OCI-LY1 (cell line): ENCODE measurements at regions not wholly inside any gene's neighbourhood (a gene's known extent, or its start where the extent isn't known, plus 50 kb on each side); places are given as distances from the start of the nearest gene placed in this dataset.

Experiments used
- CTCF ChIP-seq: fragments of 200-600 bp; sonication (generic), shearing (Covaris generic); IDR thresholded peaks from 2 replicates; pipeline ENCODE4 v1.5.1; 2017; ENCODE audit warnings: mild to moderate bottlenecking, antibody characterized with exemption, low read length, moderate library complexity, mixed read lengths
- EZH2 ChIP-seq: fragments of 200-600 bp; sonication (generic), shearing (Covaris generic); IDR thresholded peaks from 2 replicates; pipeline ENCODE4 v1.8.0; 2017; ENCODE audit warnings: borderline replicate concordance, mixed run types, mild to moderate bottlenecking, antibody characterized with exemption, low read length, moderate library complexity, mixed read lengths

GRCh38 chr16:55045329-55045728 is 114.7 kb downstream of the IRX5 start:
- TF ChIP-seq CTCF (no peak), EZH2 (no peak)
